ENCODE measurements at regions not wholly inside any gene's neighbourhood (a gene's known extent, or its start where the extent isn't known, plus 50 kb on each side); places are given as distances from the start of the nearest gene placed in this dataset.

- Histone ChIP-seq H3K4me3 (ENCODE audit: low read length) (no peak overlapping the region), H3K4me2 (ENCODE audit: low read length) (no peak overlapping the region), H3K9me3 (ENCODE audit: low read length) (no peaks in the 10 kb centered on the region), H3K27ac (ENCODE audit: low read length) (no peak overlapping the region), H3K79me2 (replicated peaks; ENCODE audit: insufficient read depth, low read length) (no peaks in the 10 kb centered on the region), H3K9me2 (ENCODE audit: insufficient read depth, low read length) (no peaks in the 10 kb centered on the region), H4K20me1 (ENCODE audit: insufficient read depth) (no peaks in the 10 kb centered on the region), H3K36me3 (ENCODE audit: insufficient read depth, low read length) (no peaks in the 10 kb centered on the region), H3K9ac (ENCODE audit: low read length) (no peak overlapping the region), H3K27me3 (ENCODE audit: insufficient read depth, low read depth, low read length) (no peaks in the 10 kb centered on the region), H3F3A (ENCODE audit: insufficient read depth, low read length, poor library complexity, severe bottlenecking) (no peaks in the 10 kb centered on the region), H2AFZ (ENCODE audit: low read depth, low read length) (no peak overlapping the region)
- TF ChIP-seq RAD21 (conservative IDR thresholded peaks at IDR 0.05), result no peak
- TF ChIP-seq EZH2 (IDR thresholded peaks at IDR 0.05; ENCODE audit: borderline replicate concordance, insufficient read depth, low read length, poor library complexity, severe bottlenecking), result no peak
- TF ChIP-seq EP300 (conservative IDR thresholded peaks at IDR 0.05; ENCODE audit: poor library complexity, severe bottlenecking), result no peak
- no peak for TF ChIP-seq MXI1 (conservative IDR thresholded peaks at IDR 0.05; ENCODE audit: poor library complexity, severe bottlenecking)
- no peak for TF ChIP-seq CTCF (IDR thresholded peaks at IDR 0.05; ENCODE audit: poor library complexity, severe bottlenecking)
- TF ChIP-seq POLR2AphosphoS5 (IDR thresholded peaks at IDR 0.05), result no peak
- no peak for TF ChIP-seq REST (IDR thresholded peaks at IDR 0.05; ENCODE audit: borderline replicate concordance)
- no peak for TF ChIP-seq TAF1 (IDR thresholded peaks at IDR 0.05; ENCODE audit: low read depth)
- TF ChIP-seq SMC3 (conservative IDR thresholded peaks at IDR 0.05; ENCODE audit: poor library complexity), result no peak
Observed at GRCh38 chr2:67180841-67181240, 216.3 kb upstream of the ETAA1 start.

GRCh38 chr2:67182884-67183283 lies 214.2 kb upstream of the ETAA1 start:
- Histone ChIP-seq H3F3A (ENCODE audit: insufficient read depth, low read length, poor library complexity, severe bottlenecking) (no peaks in the 10 kb centered on the region), H3K27ac (ENCODE audit: low read length) (no peak overlapping the region), H3K79me2 (replicated peaks; ENCODE audit: insufficient read depth, low read length) (no peaks in the 10 kb centered on the region), H3K36me3 (ENCODE audit: insufficient read depth, low read length) (no peaks in the 10 kb centered on the region), H4K20me1 (ENCODE audit: insufficient read depth) (no peaks in the 10 kb centered on the region), H3K27me3 (ENCODE audit: insufficient read depth, low read depth, low read length) (no peaks in the 10 kb centered on the region), H3K9me3 (ENCODE audit: low read length) (no peaks in the 10 kb centered on the region), H3K9ac (ENCODE audit: low read length) (no peak overlapping the region), H3K4me3 (ENCODE audit: low read length) (no peak overlapping the region), H3K4me2 (ENCODE audit: low read length) (no peak overlapping the region), H3K9me2 (ENCODE audit: insufficient read depth, low read length) (no peaks in the 10 kb centered on the region), H2AFZ (ENCODE audit: low read depth, low read length) (no peak overlapping the region)
- TF ChIP-seq MXI1 (conservative IDR thresholded peaks at IDR 0.05; ENCODE audit: poor library complexity, severe bottlenecking) (no peak), POLR2AphosphoS5 (IDR thresholded peaks at IDR 0.05) (no peak), REST (IDR thresholded peaks at IDR 0.05; ENCODE audit: borderline replicate concordance) (no peak), SMC3 (conservative IDR thresholded peaks at IDR 0.05; ENCODE audit: poor library complexity) (no peak), TAF1 (IDR thresholded peaks at IDR 0.05; ENCODE audit: low read depth) (no peak)
